ENCODE measurements at regions not wholly inside any gene's neighbourhood (a gene's known extent, or its start where the extent isn't known, plus 50 kb on each side); places are given as distances from the start of the nearest gene placed in this dataset.

- DNase-seq = no peak
Observed at GRCh38 chr20:22430154-22430745, 154.1 kb downstream of the FOXA2 start.

GRCh38 chr20:22429175-22430153, 154.9 kb downstream of the FOXA2 start:
- no peak for DNase-seq

- no peak for DNase-seq
Observed at GRCh38 chr20:22428051-22428450, 156.3 kb downstream of the FOXA2 start.

DNA sequence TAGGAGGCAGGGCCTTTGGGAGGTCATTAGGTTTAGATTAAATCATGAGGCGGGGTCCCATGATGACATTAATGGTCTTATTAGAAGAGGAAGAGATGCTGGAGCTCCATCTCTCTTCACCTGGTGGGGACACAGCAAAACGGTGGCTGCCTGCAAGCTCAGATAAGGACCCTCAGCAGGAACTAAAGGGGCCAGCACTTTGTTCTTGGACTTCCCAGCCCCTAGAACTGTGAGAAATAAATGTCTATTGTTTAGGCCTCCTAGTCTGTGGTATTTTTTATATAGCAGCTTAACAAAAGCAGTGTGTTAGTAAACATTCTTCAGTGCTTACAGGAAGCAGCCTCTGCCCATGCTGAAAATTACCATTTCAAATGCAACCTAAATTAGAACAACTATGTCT, 157.6 kb downstream of the FOXA2 start:
- DNase-seq = no peak

DNA sequence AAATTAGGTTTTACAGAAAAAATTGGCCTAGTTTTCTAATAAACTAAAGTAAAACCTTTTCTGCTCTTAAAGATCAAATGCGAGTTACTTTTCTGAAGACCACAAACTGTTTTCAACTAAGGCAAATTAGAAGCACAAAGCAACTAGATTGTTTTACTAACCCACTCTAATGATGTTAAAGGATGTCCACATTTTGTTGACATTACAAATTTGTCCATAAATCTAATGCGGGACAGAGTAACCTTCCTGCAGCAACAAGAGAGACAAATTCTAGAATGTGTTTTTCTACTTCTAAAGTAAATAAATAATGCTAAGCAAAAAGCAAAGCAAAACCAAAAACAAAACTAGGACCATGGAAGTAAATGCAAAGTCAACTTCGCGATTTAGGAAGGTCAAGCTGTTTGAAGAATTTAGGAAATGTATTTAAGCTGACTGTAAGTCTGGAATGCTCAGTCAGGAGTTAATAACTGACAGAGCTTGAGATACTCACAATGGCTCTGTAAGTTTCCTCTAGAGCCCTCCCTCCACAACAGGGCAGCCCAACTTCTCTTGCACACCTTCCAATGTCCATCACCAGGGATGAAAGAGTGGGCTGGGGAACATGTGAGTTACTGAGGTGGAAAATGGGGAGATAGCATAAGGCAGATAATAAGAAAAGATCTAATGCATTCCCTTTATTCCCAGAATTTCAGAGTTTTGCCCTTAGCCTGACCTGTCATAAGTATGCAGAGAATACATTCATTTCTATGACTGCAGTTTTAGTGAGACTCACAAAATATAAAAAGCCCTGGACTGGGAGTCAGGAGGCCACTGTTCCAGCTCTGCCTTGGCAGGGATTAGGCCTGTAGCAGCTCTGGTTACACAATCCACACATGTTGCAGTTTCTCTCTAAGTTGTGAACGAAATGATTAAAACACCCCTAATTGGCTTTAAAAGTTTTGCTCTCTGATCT, 158.8 kb downstream of the FOXA2 start:
- DNase-seq = no peak

DNA sequence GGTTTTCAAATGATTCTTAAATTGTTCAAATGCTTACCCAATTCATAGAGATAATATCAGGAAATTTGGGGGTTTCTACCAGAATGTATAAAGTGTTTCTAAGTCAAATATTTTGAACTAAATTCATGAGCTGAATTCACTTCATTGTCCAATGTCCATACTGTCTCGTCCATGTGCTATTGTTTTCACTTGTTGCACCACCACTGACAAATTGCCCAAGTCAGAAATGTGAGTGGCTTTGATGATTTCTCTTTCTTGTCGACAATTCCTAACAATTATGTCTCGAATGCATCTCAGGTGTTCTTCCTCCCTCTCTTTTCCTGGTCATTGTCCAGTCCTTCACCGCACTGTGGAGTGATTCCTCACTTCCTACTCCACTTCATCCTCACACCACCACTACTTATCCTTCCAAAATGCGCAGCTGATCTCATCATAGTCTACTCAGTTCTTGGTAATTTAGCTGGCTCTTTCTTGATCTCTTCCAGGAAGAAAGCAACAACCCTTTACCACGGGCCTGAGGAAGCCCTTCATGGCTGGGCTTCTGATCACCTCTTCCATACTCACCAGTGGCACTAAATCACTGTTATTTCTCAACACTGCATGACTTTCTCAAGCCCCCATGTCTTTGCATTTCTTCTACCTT, 161.1 kb downstream of the FOXA2 start:
- DNase-seq = no peak

DNA sequence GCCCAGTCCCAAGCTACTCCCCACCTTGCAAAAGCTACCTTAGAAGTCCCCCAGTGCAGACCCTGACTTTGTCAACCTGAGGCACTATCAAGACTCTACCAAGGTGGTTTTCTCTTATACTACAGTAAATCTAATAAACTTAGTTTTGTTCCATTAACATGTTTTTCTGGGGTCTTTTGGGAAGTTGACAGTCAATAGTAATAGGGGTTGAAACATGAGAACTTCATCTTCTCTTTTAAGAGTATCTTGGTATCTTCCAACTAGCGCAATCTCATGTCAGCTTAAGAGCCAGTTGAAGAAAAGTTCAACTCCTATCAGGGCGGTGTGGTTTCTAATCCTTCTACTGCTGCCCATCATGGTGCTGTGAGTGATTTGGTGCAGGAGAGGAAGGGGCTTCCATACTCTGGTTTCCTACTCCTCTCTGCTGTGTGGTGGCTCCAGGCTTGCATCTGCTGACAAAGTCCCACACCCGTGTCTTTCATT, 164.2 kb downstream of the FOXA2 start:
- no peak for DNase-seq

- DNase-seq = no peak
Observed at GRCh38 chr20:22418738-22419137, 165.6 kb downstream of the FOXA2 start.

DNA sequence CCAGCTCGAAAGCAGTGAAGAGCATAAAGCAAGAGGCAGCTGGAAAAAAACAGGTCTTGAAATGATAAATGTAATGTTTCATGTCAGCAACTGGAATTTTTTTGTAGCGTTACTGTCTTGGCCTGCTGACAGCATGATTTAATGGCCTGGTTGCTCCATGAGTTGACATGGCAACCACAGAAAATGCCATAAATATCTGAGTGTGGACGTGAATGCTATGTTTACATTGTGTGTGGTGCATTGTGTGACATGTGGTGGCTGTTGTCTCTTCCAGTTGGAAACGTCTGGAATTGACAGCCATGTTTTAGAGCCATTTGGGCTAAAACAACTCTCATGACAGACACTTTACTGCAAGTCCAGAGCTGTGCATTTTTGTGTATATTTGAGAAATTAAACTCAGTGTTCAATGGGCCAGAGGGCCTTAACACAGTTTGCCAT, 170.0 kb downstream of the FOXA2 start:
- DNase-seq = no peak

- DNase-seq = no peak
Observed at GRCh38 chr20:22412977-22413868, 171.1 kb downstream of the FOXA2 start.

DNA sequence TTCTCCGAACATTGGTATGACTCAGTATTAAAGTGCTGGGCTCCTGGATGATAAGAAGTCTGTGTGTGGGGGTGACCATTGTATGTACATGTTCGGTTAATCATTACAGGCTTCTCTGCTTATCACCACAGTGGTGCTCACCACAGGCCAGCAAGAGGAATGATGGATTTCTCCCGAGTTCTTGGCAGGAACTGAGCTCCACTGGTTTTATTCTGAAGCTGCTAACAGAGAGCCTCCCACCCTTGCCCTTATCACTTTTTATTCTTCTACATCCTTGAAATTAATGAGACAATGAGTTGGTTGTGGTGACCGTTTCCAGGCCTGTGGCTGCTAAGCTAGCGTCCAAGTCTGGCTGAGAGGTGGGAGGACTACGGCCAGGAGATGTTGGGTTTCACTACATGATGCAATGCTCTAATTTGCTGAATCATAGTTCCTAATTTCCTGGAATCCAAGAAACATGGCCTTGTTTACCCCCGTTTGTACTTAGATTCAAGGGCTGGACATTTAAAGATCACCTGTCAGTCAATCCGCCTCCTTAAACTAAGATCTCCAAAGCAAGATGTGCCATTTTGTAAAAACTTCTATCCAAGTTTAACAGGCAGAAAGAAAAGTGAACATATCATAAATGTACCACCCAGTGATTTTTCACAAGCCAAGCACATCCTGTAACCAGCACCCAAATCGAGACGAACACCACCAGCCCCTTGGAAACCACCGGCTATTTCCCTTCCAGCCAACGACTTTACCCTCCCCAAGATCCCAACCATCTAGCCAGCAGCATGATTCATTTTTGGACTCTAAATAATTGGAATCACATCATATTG, 172.5 kb downstream of the FOXA2 start:
- peak; percentile 51 for DNase-seq

DNA sequence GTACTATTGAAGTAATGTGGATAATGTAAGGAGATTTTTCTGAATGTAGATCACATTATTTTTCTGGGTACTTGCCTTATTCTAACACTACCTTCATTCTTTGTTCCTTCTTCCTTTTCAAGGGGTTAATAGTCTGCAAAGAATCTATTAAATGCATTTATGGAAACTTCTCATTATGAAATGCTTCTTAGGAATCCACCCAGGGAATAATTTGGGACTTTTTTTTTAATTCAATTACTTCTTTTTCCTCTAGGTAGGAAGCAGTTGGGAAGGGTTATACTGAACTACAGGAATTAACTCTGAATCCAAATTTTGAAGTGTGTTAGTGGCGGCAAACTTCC, 173.1 kb downstream of the FOXA2 start:
- no peak for DNase-seq

DNA sequence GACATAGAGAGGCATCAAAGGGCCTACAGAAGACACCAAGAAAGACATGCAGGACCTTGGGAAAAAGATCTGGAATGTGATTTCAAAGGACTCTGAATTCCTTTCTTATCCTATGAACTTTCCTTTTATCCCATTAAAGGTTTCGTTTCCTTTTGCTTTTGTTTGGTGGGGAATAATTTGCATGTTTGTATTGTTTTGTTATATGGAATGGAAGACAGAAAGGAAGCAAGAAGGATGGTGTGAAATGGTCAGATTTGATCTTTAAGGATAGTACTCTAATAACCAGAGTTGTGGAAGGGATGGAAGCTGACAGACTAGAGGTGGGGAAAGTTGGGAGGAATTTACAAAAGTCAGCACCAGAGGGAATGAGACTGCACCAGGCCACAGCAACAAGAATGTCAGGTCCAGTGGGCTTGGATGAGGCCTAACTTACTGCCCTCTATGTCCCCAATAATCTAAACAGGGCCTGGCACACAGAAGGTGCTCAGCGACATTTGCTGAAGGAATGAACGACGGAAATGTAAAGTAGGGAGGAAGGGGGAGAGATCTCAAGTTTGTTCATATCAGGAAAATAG, 173.7 kb downstream of the FOXA2 start:
- no peak for DNase-seq

DNA sequence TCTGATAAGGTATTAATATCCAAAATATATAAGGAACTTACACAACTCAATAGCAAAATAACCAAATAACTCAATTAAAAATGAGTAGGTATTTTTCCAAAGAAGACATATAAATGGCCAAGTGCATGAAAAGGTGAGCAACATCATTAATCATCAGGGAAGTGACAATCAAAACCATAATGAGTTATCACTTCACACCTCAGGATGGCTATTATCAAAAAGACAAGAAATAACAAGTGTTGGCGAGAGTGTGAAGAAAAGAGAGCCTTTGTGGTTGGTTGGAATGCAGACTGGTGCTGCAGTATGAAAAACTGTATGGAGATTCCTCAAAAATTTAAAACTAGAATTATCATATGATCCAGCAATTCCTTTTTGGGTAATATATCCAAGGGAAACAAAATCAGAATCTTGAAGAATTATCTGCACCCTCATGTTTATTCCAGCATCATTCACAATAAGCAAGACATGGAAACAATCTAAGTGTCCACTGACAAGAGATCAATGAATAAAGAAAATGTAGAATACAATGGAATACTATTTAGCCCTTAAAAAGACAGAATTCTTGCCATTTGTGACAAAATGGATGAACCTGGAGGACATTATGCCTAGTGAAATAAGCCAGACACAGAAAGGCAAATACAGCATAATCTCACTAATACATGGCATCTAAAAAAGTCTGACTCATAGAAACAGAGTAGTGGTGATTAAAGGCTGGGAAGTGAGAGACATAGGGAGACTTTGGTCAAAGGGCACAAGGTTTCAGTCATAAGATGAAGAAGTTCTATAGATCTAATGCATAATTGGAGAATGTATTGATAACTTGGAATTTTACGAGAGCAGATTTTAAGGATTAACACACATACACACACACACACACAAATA, 175.6 kb downstream of the FOXA2 start:
- DNase-seq = no peak

DNA sequence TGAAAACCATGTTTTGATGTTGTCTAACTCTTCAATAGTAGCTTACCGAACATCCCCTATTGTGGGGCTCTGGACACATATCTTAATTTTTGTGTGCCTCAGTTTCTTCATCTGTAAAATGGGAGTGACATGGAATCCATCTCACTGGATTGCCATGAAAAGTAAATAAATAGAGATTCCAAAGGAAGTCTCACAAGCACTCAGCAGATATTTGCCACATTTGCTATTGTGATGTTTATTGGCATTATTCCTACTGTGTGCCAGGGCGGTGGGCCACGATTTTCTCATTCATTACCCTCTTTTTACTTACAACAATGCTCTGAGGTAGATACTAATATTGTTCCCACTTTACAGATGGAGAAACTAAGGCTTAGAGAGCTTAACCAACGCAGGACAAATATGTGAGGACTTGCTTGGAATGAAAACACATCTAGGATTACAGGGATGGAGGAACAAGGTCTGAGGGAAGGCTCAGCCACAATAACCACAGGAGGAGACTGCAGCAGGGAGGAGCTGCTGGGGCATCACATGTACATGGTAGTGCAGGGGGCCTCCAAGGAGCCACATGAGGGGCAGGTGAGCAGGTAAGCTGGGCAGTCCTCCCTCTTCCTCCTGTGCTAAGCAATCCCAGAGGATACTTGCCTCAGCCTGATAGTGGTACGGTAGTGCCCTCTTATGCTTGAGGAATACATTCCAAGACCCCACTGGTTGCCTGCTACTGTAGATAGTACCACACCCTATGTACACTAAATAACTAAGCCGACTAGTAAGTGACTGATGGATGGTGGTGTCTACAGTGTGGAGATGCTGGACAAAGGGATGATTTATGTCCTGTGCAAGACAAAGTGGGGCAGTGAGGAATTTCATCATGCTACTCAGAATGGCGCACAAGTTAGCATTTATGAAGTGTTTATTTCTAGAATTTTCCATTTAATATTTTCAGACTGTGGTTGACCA, 176.9 kb downstream of the FOXA2 start:
- no peak for DNase-seq

GRCh38 chr20:22404419-22405170, 179.8 kb downstream of the FOXA2 start:
- no peak for DNase-seq
